ENCODE measurements at regions not wholly inside any gene's neighbourhood (a gene's known extent, or its start where the extent isn't known, plus 50 kb on each side); places are given as distances from the start of the nearest gene placed in this dataset.

GRCh38 chr13:30111810-30112209 lies 195.5 kb downstream of the KATNAL1 start:
- ChIA-PET POLR2A (no interaction called here), CTCF (interaction anchor here (0.7 to 6.5 kb wide), 28 partner anchors 9 to 603 kb away, joined by 3 to 128 read pairs (median 4); partner anchors contain the start of gene UBL3)
- Mint-ChIP-seq H3K4me1 (peaks cover 43% of the 10 kb centered on the region), H3K36me3 (no peaks in the 10 kb centered on the region), H3K27me3 (ENCODE audit: low read depth) (peaks cover 19% of the 10 kb centered on the region), H3K27ac (no peak overlapping the region), H3K4me3 (no peak overlapping the region), H3K9me3 (no peaks in the 10 kb centered on the region)
- ATAC-seq (peak; percentile 24), DNase-seq (ENCODE audit: low spot score) (peak; percentile 31)
- TF ChIP-seq ZBTB43 (CRISPR knock-in tag; IDR thresholded peaks at IDR 0.05) (no peak), CTCF (IDR thresholded peaks at IDR 0.05) (peak; percentile 15; the same call in 1 of the 2 replicates), CDX4 (CRISPR knock-in tag; IDR thresholded peaks at IDR 0.05; ENCODE audit: borderline replicate concordance) (no peak), NFE2L1 (CRISPR knock-in tag; IDR thresholded peaks at IDR 0.05) (no peak), MXD4 (CRISPR knock-in tag; IDR thresholded peaks at IDR 0.05; ENCODE audit: borderline replicate concordance) (no peak), ZNF281 (CRISPR knock-in tag; IDR thresholded peaks at IDR 0.05) (no peak), SP1 (CRISPR knock-in tag; conservative IDR thresholded peaks at IDR 0.05) (no peak)

- H3K4me3 Mint-ChIP-seq, result no peak overlapping the region
- ChIA-PET POLR2A (no interaction called here), CTCF (interaction anchor here (0.9 to 6.5 kb wide), 7 partner anchors 11 to 339 kb away, joined by 3 to 69 read pairs (median 4); no protein-coding TSS in a partner anchor)
- H3K27ac Mint-ChIP-seq, result no peak overlapping the region
- ATAC-seq (no peak), DNase-seq (ENCODE audit: low spot score) (no peak)
- H3K4me1 Mint-ChIP-seq, result peaks cover 43% of the 10 kb centered on the region
- H3K36me3 Mint-ChIP-seq, result no peaks in the 10 kb centered on the region
- TF ChIP-seq ZNF425 (CRISPR knock-in tag; conservative IDR thresholded peaks at IDR 0.05) (no peak), CBFB (CRISPR knock-in tag; IDR thresholded peaks at IDR 0.05; ENCODE audit: low read depth) (no peak), ZBTB21 (CRISPR knock-in tag; IDR thresholded peaks at IDR 0.05; ENCODE audit: borderline replicate concordance) (no peak), ZSCAN18 (CRISPR knock-in tag; IDR thresholded peaks at IDR 0.05) (no peak), RORB (CRISPR knock-in tag; IDR thresholded peaks at IDR 0.05) (no peak), FOXK1 (CRISPR knock-in tag; IDR thresholded peaks at IDR 0.05) (no peak), JAZF1 (CRISPR knock-in tag; IDR thresholded peaks at IDR 0.05) (no peak), ZNF281 (CRISPR knock-in tag; IDR thresholded peaks at IDR 0.05) (no peak), KAT7 (CRISPR knock-in tag; IDR thresholded peaks at IDR 0.05; ENCODE audit: borderline replicate concordance) (no peak), CREM (CRISPR knock-in tag; IDR thresholded peaks at IDR 0.05) (no peak), OVOL2 (CRISPR knock-in tag; IDR thresholded peaks at IDR 0.05; ENCODE audit: borderline replicate concordance) (no peak), ZNF263 (CRISPR knock-in tag; IDR thresholded peaks at IDR 0.05; ENCODE audit: low read depth) (no peak), CDX4 (CRISPR knock-in tag; IDR thresholded peaks at IDR 0.05; ENCODE audit: borderline replicate concordance) (no peak), SP1 (CRISPR knock-in tag; conservative IDR thresholded peaks at IDR 0.05) (no peak), RELA (CRISPR knock-in tag; IDR thresholded peaks at IDR 0.05; ENCODE audit: borderline replicate concordance) (no peak)
- H3K9me3 Mint-ChIP-seq, result no peaks in the 10 kb centered on the region
- H3K27me3 Mint-ChIP-seq (ENCODE audit: low read depth), result peaks cover 19% of the 10 kb centered on the region
Measured at GRCh38 chr13:30110301-30111070, 196.9 kb downstream of the KATNAL1 start.
